HG02623 (cell line): ENCODE measurements at regions not wholly inside any gene's neighbourhood (a gene's known extent, or its start where the extent isn't known, plus 50 kb on each side); places are given as distances from the start of the nearest gene placed in this dataset.
"Not testable (repeated sequence)": the region's sequence is repeated elsewhere in the genome, so short reads cannot be mapped to it uniquely, and the experiment has no call there.

Source experiments
- ATAC-seq: cut with Tn5 transposase; IDR thresholded peaks from one replicate; pipeline ENCODE4 v1.9.1; 2021; ENCODE audit warnings: moderate library complexity; ENCODE audit not compliant: unreplicated experiment

GRCh38 chr6:74597840-74598239, 608.0 kb downstream of the COL12A1 start:
- ATAC-seq, result peak; percentile 28

- ATAC-seq, result no peak
Measured at GRCh38 chr6:74597266-74597665, 608.6 kb downstream of the COL12A1 start.

- no peak for ATAC-seq
Measured at GRCh38 chr6:74596588-74596987, 609.3 kb downstream of the COL12A1 start.

- not testable (repeated sequence) for ATAC-seq
Measured at GRCh38 chr6:74594350-74594749, 611.5 kb downstream of the COL12A1 start.

- no peak for ATAC-seq
Measured at GRCh38 chr6:74588094-74588832, 617.6 kb downstream of the COL12A1 start.

- ATAC-seq, result no peak
Measured at GRCh38 chr6:74587386-74587785, 618.5 kb downstream of the COL12A1 start.

- no peak for ATAC-seq
Measured at GRCh38 chr6:74585753-74586152, 620.1 kb downstream of the COL12A1 start.

- ATAC-seq, result no peak
Measured at GRCh38 chr6:74581681-74582080, 624.2 kb downstream of the COL12A1 start.

GRCh38 chr6:74579794-74580193, 626.1 kb downstream of the COL12A1 start:
- ATAC-seq, result no peak

GRCh38 chr6:74579047-74579446, 626.8 kb downstream of the COL12A1 start:
- ATAC-seq, result no peak

- peak; percentile 29 for ATAC-seq
Measured at GRCh38 chr6:74578339-74578738, 627.5 kb downstream of the COL12A1 start.

- peak; percentile 92 for ATAC-seq
Measured at GRCh38 chr6:74577619-74578018, 628.2 kb downstream of the COL12A1 start.

GRCh38 chr6:74574794-74575193, 631.1 kb downstream of the COL12A1 start:
- ATAC-seq, result no peak

GRCh38 chr6:74573613-74574012, 632.2 kb downstream of the COL12A1 start:
- no peak for ATAC-seq

- no peak for ATAC-seq
Measured at GRCh38 chr6:74570044-74570443, 635.8 kb downstream of the COL12A1 start.

GRCh38 chr6:74568861-74569260, 637.0 kb downstream of the COL12A1 start:
- ATAC-seq, result no peak

GRCh38 chr6:74567923-74568290, 637.9 kb downstream of the COL12A1 start:
- ATAC-seq, result not testable (repeated sequence)

GRCh38 chr6:74567281-74567922, 638.5 kb downstream of the COL12A1 start:
- ATAC-seq, result no peak

- no peak for ATAC-seq
Measured at GRCh38 chr6:74557236-74557635, 648.6 kb downstream of the COL12A1 start.

- no peak for ATAC-seq
Measured at GRCh38 chr6:74554041-74554440, 651.8 kb downstream of the COL12A1 start.

GRCh38 chr6:74551896-74552295, 654.0 kb downstream of the COL12A1 start:
- ATAC-seq, result no peak

GRCh38 chr6:74550821-74551220, 655.0 kb downstream of the COL12A1 start:
- no peak for ATAC-seq

GRCh38 chr6:74549746-74550145, 656.1 kb downstream of the COL12A1 start:
- no peak for ATAC-seq
